T1000 (cell line): ENCODE measurements at regions not wholly inside any gene's neighbourhood (a gene's known extent, or its start where the extent isn't known, plus 50 kb on each side); places are given as distances from the start of the nearest gene placed in this dataset.

Source experiments
- DNase-seq: peaks from one replicate; lab custom pipeline; 2025; ENCODE audit warnings: mixed read lengths; lab: John Stamatoyannopoulos, UW

DNA sequence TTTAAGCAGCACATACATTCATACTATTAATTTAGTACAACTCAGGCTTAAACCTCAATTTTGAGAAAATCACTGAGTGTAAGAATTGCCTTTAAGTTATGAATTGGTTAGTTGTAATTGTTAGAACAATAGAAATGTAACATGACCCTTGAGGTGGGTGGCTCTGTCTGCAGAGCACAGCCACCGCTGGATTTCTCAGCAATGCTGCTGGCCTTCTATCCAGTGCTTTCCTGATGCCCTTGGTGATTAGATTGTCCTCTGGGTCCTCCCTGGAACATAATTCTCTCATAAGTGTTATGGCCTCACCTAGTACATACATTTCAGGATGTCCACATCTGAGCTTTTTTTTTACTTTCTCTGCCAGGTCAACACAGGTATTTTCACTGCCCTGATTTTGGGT is 213.2 kb downstream of the SLC7A11 start:
- no peak for DNase-seq

DNA sequence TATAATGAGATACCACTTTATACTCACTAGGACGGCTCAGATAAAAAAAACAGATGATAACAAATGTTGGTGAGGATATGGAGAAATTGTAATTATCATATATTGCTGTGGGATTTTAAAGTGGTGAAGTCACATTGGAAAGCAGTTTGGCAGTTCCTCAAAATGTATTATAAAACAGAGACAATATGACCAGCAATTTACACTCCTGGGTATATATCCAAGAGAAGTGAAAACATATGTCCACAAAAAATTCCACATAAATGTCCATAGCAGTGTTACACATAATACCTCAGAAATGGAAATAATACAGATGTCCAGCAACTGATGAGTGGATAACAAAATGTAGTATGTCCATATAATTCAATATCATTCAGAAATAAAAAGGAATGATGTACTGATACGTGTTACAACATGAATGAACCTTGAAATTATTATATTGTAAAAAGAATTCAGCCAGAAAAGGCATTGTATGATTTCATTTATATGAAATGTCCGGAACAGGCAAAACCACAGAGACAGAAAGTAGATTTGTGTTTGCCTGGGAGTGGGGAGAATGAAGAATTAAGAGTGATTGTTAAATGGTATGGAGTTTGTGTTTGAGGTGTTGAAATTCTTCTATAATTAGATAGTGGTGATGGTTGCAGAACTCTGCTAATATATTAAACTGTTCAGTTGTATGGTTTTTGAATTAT is 220.9 kb downstream of the SLC7A11 start:
- no peak for DNase-seq

DNA sequence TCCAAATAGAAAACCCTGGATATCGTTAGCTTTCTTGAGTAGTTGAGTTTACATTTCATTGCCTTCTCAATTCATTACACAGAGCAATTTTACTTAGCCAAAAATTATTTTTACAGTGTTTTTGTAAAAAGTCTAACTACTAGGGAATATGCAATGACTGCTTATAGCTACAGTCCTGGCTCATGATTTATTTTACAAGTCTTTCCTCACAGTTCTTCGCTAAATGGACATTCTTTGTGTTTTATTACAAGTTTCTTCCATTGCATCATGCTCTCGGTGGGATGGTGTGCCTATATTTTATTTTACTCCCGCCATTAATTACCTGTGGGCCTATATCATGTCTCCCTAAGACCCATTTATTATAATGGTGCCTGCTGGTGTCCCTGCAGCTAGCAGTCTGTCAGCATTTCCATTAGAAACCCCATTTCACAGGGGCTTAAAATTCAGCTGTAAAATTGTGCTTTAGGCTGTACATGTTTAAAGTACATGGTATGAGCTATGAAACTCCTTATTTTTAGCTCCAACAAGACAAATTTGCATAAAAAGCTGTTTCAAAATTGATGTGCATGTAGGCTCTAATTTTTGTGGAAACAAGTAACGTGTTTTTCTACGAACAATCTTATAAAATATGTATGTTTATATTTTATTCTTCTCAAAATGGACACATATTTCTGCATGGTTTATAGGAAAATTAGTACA is 227.4 kb downstream of the SLC7A11 start:
- no peak for DNase-seq

DNA sequence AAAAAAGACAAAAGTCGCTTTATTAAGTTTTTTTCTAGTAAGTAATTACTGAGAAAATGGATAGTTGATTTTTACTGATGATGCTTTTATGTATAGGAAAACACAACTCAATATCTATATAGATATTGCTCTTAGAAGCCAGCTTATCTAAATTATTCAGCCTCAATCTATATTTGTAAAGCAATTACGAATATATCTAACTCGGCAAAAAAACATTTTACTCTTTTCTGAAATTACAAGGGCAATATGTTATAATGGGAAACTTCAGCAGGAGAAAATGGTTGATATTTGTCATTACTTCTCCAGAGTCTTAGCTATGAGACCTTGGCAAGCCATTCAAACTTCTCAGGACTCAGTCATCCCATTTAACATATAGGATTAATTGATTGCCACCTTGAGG is 228.5 kb downstream of the SLC7A11 start:
- DNase-seq: no peak

DNA sequence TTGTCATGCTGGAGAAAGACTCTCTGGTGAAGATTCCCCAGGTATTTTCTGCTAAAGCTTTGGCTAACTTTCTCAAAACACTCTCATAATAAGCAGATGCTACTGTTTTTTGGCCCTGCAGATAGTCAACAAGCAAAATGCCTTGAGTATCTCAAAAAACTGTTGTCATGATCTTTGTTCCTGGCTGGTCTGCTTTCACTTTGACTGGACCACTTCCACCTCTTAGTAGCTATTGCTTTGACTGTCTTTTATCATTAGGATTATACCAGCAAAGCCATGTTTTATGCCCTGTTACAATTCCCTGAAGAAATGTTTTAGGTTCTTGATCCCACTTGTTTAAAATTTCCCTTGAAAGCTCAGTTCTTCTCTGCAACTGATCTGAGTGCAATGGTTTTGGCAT is 231.5 kb downstream of the SLC7A11 start:
- no peak for DNase-seq

DNA sequence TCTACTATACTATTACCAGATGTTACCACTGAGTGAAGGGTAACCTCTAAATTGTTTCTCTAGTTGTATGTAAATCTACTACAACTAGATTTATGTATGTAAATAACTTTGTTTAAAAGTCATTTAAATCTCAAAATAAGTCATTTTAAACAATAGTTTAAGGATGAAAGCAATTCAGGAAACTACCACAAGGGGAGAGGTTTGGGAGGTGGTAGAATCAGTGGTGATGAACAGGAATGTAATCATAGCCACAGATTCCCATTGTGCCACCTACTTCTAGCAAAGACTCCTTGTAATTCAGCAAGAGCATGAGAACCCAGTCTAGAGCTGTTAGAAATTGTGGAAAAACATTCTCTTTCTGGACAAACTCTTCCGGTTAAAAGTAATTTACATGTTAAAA is 234.6 kb downstream of the SLC7A11 start:
- DNase-seq: no peak

DNA sequence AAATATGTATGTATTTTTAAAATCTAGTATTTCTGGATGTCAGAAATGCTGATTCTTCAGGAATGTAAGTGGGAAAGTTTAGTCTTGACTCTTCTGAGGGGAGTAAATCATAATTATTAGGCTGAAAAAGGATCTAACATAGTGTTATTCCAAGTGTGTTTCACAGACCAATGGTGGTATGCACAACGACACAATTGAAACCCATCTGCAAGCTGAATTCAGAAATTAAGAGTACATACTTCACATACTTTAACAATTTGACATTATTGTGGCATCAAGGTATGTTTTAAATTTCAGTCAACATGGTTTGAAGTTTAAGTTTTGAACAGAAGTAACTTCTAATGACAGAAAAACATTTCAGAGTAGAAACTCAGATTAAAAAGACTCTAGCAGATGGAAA is 236.7 kb downstream of the SLC7A11 start:
- no peak for DNase-seq

DNA sequence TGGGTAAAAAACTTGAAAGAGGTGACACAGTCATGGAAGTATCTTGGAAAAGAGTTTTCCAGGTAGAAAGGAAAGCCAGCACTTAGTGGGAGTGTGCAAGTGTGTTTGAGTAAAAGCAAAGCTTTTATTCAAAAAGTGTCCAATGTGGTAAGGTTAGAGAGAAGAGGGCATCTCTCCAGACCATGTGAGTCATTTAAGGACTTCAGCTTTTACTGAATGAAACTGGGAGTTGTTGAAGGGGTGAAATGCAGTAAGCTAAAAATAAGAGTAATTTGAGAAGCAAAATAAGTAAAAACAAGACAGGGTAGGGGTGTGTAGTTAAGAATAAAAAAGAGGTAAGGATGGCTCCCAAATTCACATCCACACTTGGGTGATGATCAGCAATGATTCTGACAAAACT is 238.9 kb downstream of the SLC7A11 start:
- no peak for DNase-seq

DNA sequence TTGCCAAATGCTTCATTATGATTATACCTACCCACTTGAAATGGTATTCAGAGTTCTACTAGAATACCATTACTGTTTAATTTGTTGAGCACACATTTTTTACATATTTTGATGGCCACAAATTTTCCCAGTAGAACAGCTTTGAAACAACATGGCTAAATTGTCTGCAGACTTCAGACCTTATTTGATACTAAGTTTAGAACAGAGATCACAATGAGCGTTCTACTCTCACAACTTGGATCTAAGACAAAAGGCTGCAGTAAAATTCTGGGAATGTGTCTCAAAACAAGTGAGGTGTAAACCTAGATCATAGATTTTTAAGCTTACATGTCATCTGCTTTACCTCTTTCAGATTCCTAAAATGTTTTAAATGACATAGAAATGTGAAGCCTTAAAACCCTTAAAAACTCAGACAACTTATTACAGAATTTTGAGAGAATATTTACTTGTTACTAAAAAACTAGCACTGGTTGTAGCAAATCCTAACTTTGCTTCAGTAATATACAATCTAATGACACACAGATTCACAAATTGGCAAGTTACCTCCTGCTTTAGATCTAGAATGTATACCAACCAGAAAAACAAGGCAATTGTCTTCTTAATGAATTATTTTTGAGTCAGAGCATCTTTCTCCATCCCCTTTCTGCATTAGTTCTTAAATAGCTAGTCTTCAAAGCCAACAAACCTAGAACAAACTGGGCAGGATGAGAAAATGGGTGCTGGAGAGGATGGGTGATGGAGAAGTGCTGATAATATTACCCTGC is 243.3 kb downstream of the SLC7A11 start:
- no peak for DNase-seq

DNA sequence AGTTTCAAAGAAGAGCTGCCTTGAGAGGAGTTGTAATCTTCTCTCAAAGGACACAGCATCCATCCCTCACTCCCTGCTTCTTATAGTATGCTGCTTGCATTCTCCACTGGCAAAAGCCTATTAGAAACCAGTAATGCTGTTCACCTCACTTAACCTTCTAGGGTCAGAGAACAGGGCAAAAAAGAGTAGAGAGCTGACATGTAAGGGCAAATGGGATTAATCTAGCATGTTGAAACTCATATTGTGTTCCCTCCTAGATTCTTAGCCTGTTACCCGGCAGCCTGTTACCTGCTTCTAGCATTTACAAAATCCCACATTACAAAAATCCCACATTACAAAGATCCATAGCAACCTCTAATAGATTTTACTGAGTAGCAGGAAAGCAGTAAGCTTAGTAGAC is 244.7 kb downstream of the SLC7A11 start:
- DNase-seq: no peak

DNA sequence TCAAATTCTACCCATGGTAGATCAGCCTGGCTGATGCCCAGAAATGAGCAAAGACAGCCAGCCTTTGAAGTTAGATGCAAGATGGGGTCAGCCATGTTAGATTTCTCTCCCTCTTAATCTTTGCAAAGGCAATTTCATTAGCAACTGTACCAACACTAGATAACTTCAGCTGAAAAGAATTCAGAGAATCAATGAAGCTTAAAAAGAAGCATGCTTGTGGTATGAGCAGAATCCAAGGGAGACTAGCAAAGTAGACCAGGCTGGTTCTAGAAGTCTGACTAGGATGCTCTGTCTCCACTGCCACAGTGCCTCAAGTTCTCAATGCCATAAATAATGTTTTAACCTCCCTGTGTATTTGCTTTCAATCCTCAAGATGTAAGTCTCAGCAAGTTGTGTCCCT is 247.3 kb downstream of the SLC7A11 start:
- DNase-seq: no peak

DNA sequence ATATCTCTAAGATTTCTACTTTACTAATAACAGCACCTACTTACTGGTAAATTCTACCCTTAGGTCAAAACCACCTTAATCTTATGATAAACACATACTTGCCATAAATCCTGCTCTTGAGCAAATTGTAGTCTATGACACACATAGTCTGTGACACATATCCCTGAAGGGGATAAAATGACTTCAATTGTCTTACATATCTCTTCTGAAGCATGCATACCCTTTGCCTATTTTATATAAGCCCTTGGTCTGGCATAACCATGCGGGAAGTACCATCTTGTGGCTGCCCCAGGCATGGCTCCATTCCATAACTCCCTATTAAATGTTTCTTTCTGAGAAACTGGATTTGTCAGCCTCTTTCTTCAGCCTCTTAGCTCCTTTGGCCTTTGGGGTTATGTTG is 248.9 kb downstream of the SLC7A11 start:
- no peak for DNase-seq

DNA sequence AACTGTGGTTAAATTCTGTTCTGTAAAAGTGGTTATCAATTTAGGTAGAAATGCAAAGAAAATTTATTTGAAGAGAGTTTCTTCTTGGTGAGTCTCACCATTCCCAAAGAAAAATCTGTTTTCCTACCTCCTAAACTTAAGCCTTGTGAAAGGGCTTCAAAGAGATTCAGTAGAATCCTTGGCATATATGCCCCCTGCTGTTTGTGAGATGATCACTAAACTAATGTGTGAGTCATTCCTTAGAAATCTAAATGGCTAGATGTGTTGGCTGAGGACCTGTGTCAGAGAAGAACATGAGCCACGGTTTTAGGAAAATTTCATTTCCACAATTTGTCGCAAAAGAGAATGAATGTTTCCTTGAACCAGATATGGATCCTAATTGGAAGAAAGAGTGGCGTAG is 260.9 kb downstream of the SLC7A11 start:
- no peak for DNase-seq

DNA sequence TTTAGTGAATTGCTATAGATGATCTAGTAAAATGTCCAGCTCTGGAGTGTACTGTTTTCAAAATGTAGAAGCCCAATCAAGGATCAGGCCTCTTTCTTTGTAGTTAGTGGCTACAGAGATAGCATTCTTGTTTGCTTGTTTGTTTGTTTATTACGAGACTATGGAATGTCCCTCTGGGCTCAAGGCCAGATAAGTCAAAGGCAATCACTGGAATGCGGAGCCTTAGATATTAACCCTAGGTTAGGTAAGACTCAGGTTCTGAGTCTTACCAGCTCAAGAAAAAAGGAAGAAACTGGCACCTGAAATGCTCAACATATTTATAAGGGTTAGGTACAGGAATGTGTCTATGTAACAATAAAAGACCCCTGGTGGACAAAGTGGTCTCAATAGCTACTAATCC is 261.5 kb downstream of the SLC7A11 start:
- no peak for DNase-seq

DNA sequence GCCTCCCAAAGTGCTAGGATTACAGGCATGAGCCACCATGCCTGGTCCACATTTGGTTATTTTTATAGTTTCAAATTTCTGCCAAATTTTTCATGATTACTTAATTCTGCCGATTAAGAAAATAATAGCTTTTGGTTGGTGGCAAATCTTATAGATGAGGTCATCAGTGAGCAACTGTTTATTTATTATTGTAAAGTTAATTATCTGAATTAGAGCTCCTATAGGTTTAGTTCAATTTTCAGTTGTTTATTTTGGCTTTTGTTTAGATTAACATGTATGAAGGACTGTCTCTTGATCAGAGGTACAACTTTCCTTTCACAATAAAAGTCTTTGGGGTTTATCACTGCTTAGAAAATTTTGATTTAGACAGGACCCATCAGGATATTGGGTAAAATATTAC is 262.2 kb downstream of the SLC7A11 start:
- DNase-seq: no peak

DNA sequence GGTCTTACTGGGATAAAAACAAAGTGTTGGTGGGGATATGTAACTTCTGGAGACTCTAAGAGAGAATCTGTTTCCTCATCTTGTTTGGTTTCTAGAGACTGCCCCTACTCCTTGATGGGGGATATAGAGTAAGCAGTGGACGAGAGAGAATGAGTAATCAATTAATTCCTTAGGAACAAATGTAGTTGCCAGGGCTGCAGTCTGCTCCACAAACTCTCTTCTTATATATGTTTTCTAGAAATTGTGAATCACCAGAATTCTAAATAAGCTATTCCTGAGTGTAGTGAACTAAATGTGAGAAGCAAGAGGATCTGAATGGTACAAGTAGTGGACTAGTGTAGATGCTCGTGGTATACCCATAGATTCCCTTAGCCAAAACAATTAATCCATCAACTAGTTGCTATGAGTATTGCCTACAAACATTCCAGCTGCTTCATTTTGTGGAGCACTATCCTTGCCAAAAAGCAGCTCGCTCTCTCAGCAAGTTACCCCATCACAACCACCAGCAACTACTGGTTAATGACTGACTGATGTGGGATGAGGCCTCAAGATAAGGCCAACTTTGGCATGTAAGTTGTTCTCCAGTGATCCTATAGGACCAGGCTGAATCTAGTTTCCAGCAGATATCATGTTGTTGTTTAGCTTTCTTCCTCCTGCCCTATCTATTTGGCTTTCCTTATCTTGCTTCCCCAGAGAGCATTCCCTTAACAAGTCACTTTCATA is 273.0 kb downstream of the SLC7A11 start:
- no peak for DNase-seq

DNA sequence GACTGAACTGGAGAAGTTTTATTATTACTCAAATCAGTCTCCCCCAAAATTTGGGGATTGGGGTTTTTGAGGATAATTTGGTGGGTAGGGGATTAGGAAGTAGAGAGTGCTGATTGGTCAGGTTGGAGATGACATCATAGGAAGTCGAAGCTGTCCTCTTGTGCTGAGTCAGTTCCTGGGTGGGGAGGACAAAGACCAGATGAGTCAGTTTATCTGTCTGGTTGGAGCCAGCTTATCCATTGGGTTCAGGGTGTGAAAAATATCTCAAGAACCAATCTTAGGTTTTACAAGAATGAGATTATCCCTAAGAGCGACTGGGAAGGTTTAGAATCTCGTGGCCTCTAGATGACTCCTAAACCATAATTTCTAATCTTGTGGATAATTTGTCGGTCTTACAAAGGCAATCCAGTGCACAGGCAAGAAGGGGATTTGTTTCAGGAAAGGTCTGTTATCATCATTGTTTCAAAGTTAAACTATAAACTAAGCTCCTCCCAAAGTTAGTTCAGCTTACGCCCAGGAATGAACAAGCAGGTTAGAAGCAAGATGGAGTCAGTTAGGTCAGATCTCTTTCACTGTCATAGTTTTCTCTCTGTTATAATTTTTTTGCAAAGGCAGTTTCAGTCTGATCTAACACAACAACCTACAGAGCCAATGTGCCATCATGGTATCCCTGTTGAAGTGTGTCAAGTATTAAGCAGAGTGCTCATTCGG is 274.5 kb downstream of the SLC7A11 start:
- no peak for DNase-seq

DNA sequence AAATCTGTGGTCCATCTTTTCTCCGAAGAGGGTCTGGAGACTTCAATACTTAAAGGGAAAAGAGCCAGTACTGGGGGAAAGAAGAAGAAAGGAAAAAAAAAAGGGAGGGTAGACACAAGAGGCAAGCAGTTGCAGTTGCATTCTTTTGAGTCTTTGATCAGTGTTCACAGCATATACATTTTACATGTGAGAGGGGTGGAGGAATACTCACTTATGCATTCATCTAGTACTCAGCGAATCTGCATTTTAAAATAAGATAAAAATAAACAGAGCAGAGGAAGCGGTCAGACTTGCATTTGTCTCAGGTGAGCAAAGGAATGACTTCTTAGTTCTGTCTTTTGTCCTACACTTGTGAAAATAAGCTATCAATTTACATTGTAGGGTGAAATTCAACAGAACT is 275.6 kb downstream of the SLC7A11 start:
- DNase-seq: no peak

DNA sequence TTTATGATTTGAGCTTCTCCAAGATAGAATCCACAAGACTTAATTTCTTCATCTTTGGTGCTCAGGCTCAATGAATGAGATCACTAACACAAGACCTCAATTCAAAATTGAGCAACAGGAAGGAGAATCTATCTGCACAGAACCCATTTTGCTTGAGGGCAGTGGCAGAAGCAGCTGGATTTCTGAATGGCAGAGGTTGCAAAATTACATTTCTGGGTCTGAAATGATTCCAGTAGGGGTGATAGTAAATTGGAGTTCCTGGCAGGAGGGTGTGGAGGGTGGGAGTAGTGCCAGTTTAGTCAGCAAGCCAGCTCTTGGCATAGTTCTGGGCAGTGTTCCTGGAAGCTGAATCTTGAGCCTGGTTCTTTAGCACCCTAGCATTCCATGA is 281.1 kb downstream of the SLC7A11 start:
- peak; percentile 27 for DNase-seq

DNA sequence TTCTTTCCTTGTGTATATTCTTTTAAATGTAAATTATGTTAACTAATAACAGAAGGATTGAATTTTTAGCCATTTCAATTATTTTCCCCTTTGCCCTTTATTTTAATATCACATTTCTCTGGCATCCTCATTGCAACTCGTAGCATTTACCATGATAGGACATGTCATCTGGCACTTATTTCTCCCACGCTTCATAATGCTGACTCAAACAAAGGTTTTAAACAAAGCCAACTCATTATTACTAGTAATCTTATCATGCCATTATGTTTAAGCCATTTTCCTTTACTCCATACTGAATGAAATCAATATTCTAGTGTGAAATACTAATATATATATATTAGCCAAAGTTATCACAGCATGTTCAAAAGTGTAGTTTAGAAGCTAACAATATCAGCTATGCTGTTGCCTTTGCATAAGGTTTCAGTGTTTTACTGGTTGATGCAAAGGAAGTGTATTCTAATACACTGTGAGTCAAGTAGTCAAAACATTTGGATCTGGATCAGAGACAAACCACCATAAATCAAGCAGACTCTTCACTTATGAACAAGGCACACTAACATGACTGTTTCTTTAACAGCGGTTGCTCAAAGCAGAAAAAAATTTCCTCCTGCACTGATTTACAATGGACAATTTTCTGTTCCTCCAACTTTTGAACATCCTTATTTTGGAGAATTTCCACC is 281.6 kb downstream of the SLC7A11 start:
- no peak for DNase-seq

DNA sequence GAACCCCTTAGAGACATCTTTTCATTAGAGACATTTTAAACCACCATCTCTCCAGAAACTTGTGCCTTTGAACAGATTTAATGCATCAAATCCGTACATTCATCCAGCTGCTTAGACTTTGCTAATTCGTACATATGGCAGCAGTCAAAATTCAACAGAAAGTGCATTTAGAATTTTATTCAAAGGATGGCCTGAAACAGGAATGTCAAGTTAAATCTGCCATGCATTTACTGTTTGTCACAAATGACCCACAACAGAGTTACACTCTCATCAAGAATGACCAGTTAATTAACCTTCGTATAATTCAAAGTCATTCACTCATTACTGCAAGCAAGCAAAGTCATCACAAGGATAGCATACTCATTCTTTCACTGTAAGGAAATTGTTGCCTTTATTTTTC is 284.3 kb downstream of the SLC7A11 start:
- no peak for DNase-seq
